ENCODE measurements at regions not wholly inside any gene's neighbourhood (a gene's known extent, or its start where the extent isn't known, plus 50 kb on each side); places are given as distances from the start of the nearest gene placed in this dataset.

DNA sequence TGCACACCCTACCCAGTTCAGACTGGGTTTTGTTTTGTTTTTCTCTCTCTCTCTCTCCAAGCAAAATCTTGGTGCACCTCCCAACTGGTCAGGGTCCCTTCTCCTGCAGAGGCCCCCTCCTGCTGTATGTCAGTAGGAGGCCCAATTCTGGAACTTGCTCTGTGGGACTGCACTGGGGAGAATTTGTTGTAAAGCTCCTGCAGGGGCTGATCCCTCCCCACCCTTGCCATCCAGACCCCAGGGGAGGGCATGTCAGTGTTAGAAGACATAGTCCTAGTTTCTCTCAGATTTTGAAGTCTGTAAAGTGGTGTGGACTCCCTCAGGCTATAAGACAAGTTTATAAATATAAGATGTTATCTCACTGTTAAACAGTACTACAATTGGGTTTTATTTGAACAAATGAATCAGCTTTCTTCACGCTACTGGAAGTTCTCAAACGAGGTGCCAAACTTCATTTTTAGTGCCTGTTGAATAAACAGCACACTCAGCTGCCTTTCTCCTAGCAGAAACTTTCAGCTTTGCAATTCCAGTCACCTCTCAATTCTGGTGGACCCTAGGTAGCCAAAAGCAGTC is 88.6 kb upstream of the FRMPD3 start:
- TF ChIP-seq RFX5 (IDR thresholded peaks at IDR 0.05; ENCODE audit: borderline replicate concordance, low read depth, low read length) (no peak), RAD21 (IDR thresholded peaks at IDR 0.05 in 1 of 2, conservative IDR thresholded peaks at IDR 0.05 in 1 of 2; ENCODE audit: low read depth in 2 of 2, low read length in 2 of 2) (no peak), SIN3A (conservative IDR thresholded peaks at IDR 0.05 in 1 of 2, IDR thresholded peaks at IDR 0.05 in 1 of 2; ENCODE audit: low read depth in 1 of 2, low read length in 2 of 2) (no peak)
- TF ChIP-seq, protein P1, sequence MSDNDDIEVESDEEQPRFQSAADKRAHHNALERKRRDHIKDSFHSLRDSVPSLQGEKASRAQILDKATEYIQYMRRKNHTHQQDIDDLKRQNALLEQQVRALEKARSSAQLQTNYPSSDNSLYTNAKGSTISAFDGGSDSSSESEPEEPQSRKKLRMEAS (IDR thresholded peaks at IDR 0.05) = no peak

Data from H1 (cell line).